CD14-positive monocyte (primary cell): ENCODE measurements at regions not wholly inside any gene's neighbourhood (a gene's known extent, or its start where the extent isn't known, plus 50 kb on each side); places are given as distances from the start of the nearest gene placed in this dataset.

ENCODE experiments used
- DNase-seq, 3 donors: peaks; one replicate each; pipeline ENCODE4 v3.0.0-alpha.2; 2011 to 2022
- H2AFZ ChIP-seq: 2 replicates; pipeline ENCODE4 v1.6.0; 2012; ENCODE audit warnings: mild to moderate bottlenecking, low read depth, low read length, inconsistent platforms; ENCODE audit not compliant: insufficient read depth, poor library complexity, severe bottlenecking
- H3K27ac ChIP-seq, 2 donors: 1 replicate in 1 of 2; 2 replicates in 1 of 2; pipeline ENCODE4 v1.5.1; 2012 to 2013; ENCODE audit warnings: low read length in 2 of 2, control low read depth in 1 of 2, inconsistent platforms in 1 of 2, low read depth in 1 of 2, mild to moderate bottlenecking in 1 of 2
- H3K27me3 ChIP-seq, 2 donors: one replicate each; pipeline versions ENCODE4 v1.6.0 to v1.6.1; 2011 to 2013; ENCODE audit warnings: low read length in 2 of 2; ENCODE audit not compliant: control insufficient read depth in 2 of 2, insufficient read depth in 2 of 2
- H3K36me3 ChIP-seq, 2 donors: replicated peaks in 1 of 2; 1 replicate in 1 of 2; 2 replicates in 1 of 2; pipeline versions ENCODE4 v1.5.1 to v1.6.1; 2012 to 2013; ENCODE audit warnings: low read length in 2 of 2, control low read depth in 1 of 2, inconsistent platforms in 1 of 2, mild to moderate bottlenecking in 1 of 2; ENCODE audit not compliant: insufficient read depth in 2 of 2, control insufficient read depth in 1 of 2
- H3K4me1 ChIP-seq, 2 donors: 1 replicate in 1 of 2; 2 replicates in 1 of 2; pipeline versions ENCODE4 v1.5.1 to v1.6.1; 2012 to 2013; ENCODE audit warnings: low read length in 2 of 2, control low read depth in 1 of 2, inconsistent platforms in 1 of 2, mild to moderate bottlenecking in 1 of 2, moderate library complexity in 1 of 2; ENCODE audit not compliant: insufficient read depth in 2 of 2, control insufficient read depth in 1 of 2
- H3K4me2 ChIP-seq: replicated peaks from 2 replicates; pipeline ENCODE3; 2012; ENCODE audit warnings: low read length, moderate library complexity, mild to moderate bottlenecking; ENCODE audit not compliant: poor library complexity, severe bottlenecking; ENCODE audit errors: extremely low read depth
- H3K4me3 ChIP-seq, 3 experiments: fragments of 200-600 bp in 1 of 3; sonication (generic) in 1 of 3; replicated peaks in 1 of 3; 1 replicate in 2 of 3; 2 replicates in 1 of 3; pipeline ENCODE4 v1.5.1; 2011 to 2013; ENCODE audit warnings: low read length in 3 of 3, mild to moderate bottlenecking in 3 of 3, control low read depth in 2 of 3, low read depth in 2 of 3, inconsistent platforms in 1 of 3, moderate library complexity in 1 of 3
- H3K79me2 ChIP-seq: 2 replicates; pipeline ENCODE4 v1.6.0; 2012; ENCODE audit warnings: mild to moderate bottlenecking, control low read depth, inconsistent platforms, low read length, moderate library complexity; ENCODE audit not compliant: insufficient read depth
- H3K9ac ChIP-seq: 2 replicates; pipeline ENCODE4 v1.6.0; 2017; ENCODE audit warnings: low read length, mild to moderate bottlenecking; ENCODE audit not compliant: insufficient read depth, poor library complexity, severe bottlenecking
- H3K9me3 ChIP-seq, 2 donors: replicated peaks in 1 of 2; 1 replicate in 1 of 2; 2 replicates in 1 of 2; pipeline versions ENCODE4 v1.5.1 to v1.6.1; 2012 to 2013; ENCODE audit warnings: low read length in 2 of 2, control low read depth in 1 of 2; ENCODE audit not compliant: control insufficient read depth in 1 of 2, insufficient read depth in 1 of 2
- H4K20me1 ChIP-seq: 2 replicates; pipeline ENCODE4 v1.6.0; 2012; ENCODE audit warnings: mild to moderate bottlenecking, low read length, control low read depth, moderate library complexity; ENCODE audit not compliant: insufficient read depth
- H3K27ac Mint-ChIP-seq, 7 donors: one replicate each; pipeline ENCODE4 v1.8.0; 2020; ENCODE audit warnings: mild to moderate bottlenecking in 7 of 7, mixed read lengths in 7 of 7, moderate library complexity in 6 of 7, inconsistent platforms in 2 of 7
- H3K27me3 Mint-ChIP-seq, 3 donors: one replicate each; pipeline ENCODE4 v1.8.0; 2021 to 2022; ENCODE audit warnings: low read depth in 3 of 3, mild to moderate bottlenecking in 3 of 3, mixed read lengths in 3 of 3, moderate library complexity in 3 of 3, inconsistent platforms in 1 of 3
- H3K36me3 Mint-ChIP-seq, 2 donors: one replicate each; pipeline ENCODE4 v1.8.0; 2020; ENCODE audit warnings: mixed read lengths in 2 of 2, inconsistent platforms in 1 of 2, mild to moderate bottlenecking in 1 of 2
- H3K4me1 Mint-ChIP-seq: one replicate; pipeline ENCODE4 v1.8.0; 2020; ENCODE audit warnings: mild to moderate bottlenecking, mixed read lengths
- H3K4me3 Mint-ChIP-seq, 2 donors: one replicate each; pipeline ENCODE4 v1.8.0; 2020; ENCODE audit warnings: mild to moderate bottlenecking in 2 of 2, mixed read lengths in 2 of 2, moderate library complexity in 1 of 2
- H3K9me3 Mint-ChIP-seq, 7 donors: one replicate each; pipeline ENCODE4 v1.8.0; 2020 to 2022; ENCODE audit warnings: mixed read lengths in 7 of 7, mild to moderate bottlenecking in 6 of 7, moderate library complexity in 6 of 7, inconsistent platforms in 2 of 7
- CTCF ChIP-seq: fragments of 200-600 bp; IDR thresholded peaks from one replicate; pipeline ENCODE4 v1.8.0; 2022; ENCODE audit warnings: antibody characterized with exemption, mild to moderate bottlenecking
- WGBS: methylation state at CpG from one replicate; pipeline ENCODE4 v1.1.5; 2013; ENCODE audit warnings: missing lambda C conversion rate; ENCODE audit not compliant: insufficient coverage; 5-methylcytosine and 5-hydroxymethylcytosine counted together
- intact Hi-C, 2 donors: fragments of 100-400 bp; cut with micrococcal nuclease; formaldehyde crosslinking; loops; one replicate each; pipeline versions ENCODE4 v1.15.0 to v1.15.1; 2023

DNA sequence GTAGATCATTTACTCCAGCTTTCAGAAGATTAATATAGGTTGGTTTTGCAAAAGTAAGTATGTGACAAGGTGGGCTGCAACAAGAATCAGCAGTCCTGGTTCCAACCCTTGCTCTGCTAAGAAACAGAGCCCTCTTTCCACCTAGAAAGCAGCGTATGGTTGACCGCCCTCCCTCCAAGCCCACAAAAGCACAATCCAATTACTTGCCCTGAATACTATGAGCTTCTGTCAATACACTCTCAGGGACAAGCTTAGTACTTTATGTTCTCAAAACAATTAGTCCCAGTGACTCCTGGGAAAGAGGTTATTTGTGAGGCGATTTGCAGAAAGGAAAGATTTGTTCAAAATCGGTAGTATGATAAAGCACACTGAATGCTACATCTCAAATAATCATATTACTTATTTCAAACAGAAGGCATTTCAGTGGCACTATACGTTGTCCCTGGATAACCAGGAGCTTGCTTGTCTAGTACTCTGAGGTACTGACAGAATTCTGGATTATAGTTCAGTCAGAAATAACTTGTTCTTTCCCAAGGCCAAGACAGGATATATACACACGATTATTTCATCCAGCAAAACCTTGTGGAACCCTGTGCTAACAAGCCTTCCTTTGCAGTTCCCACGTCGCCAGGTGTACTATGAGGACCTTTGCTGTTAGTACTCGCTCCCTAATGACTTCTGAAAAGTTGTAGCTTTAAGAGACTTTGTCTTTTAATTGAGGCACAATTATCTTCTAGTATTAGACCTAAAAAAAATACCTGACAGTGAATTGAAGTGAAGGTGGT, 96.9 kb upstream of the ADTRP start:
- 95% methylated on average over 3 of the region's 9 CpGs for WGBS
- H3K27me3 Mint-ChIP-seq: peaks cover 0 to 5% (median 2%) of the 10 kb centered on the region in 3 donors
- H3K27me3 ChIP-seq: no peaks in the 10 kb centered on the region
- H3K4me3 ChIP-seq: no peak overlapping the region
- no peaks in the 10 kb centered on the region for H3K79me2 ChIP-seq
- no peak for DNase-seq
- no peaks in the 10 kb centered on the region for H3K9me3 ChIP-seq
- TF ChIP-seq CTCF: no peak
- no peak overlapping the region for H3K4me2 ChIP-seq
- no peak overlapping the region for H2AFZ ChIP-seq
- no peaks in the 10 kb centered on the region for H3K4me1 ChIP-seq
- no peak overlapping the region for H3K27ac Mint-ChIP-seq
- no peak overlapping the region for H3K4me3 Mint-ChIP-seq
- H3K4me1 Mint-ChIP-seq: no peaks in the 10 kb centered on the region
- peaks cover 2 to 19% (median 7%) of the 10 kb centered on the region in 7 donors for H3K9me3 Mint-ChIP-seq
- no peaks in the 10 kb centered on the region for H4K20me1 ChIP-seq
- H3K9ac ChIP-seq: no peak overlapping the region
- H3K36me3 ChIP-seq: no peaks in the 10 kb centered on the region
- no peak overlapping the region for H3K27ac ChIP-seq
- intact Hi-C loops: no loop called here
- H3K36me3 Mint-ChIP-seq: no peaks in the 10 kb centered on the region

DNA sequence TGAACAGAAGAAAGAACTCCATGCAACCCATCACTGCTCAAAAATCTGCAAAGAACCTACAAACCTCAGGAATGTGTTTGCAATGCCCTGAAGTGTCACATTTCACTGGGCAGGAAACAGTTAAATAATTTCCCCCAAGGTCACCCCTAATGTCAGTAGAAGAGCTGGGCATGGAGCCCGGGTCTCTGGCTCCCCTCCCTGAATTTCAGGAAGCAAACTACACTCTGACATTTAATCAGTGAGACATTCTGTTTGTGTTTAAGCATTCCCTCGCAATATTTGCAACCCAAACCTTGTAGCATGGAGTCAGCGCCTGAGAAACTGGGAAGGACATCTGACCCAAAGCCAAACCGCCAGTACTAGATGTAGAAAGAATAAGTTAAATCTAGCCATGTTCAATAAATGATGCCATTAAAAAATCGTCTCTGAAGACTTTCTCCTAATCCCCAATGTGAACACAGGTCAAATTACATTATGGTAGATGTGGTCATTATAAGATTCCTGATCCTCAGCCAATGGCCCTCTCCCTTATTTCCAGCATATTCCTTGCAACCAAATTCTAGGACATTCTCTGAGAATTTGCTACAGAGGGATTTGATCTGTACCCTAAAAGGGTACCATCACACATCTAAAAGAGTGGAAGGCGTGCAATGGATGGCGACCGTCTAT, 91.2 kb upstream of the ADTRP start:
- WGBS: 0% methylated on average over 1 of the region's 8 CpGs
- no peaks in the 10 kb centered on the region for H4K20me1 ChIP-seq
- Mint-ChIP-seq H3K4me3 (no peak overlapping the region), H3K9me3 (peaks cover 0 to 18% (median 7%) of the 10 kb centered on the region in 7 donors), H3K36me3 (no peaks in the 10 kb centered on the region), H3K27me3 (peaks cover 0 to 3% (median 2%) of the 10 kb centered on the region in 3 donors), H3K4me1 (no peaks in the 10 kb centered on the region), H3K27ac (no peak overlapping the region)
- TF ChIP-seq CTCF: no peak
- H3K9me3 ChIP-seq: no peaks in the 10 kb centered on the region
- H3K27ac ChIP-seq: no peak overlapping the region
- no peak overlapping the region for H2AFZ ChIP-seq
- intact Hi-C loops: no loop called here
- H3K9ac ChIP-seq: no peak overlapping the region
- H3K27me3 ChIP-seq: no peaks in the 10 kb centered on the region
- H3K4me3 ChIP-seq: no peak overlapping the region
- H3K4me1 ChIP-seq: no peaks in the 10 kb centered on the region
- no peak for DNase-seq
- no peaks in the 10 kb centered on the region for H3K79me2 ChIP-seq
- no peak overlapping the region for H3K4me2 ChIP-seq
- no peaks in the 10 kb centered on the region for H3K36me3 ChIP-seq
